ENCODE measurements at regions not wholly inside any gene's neighbourhood (a gene's known extent, or its start where the extent isn't known, plus 50 kb on each side); places are given as distances from the start of the nearest gene placed in this dataset.
"Not testable (repeated sequence)": the region's sequence is repeated elsewhere in the genome, so short reads cannot be mapped to it uniquely, and the experiment has no call there.

GRCh38 chr16:59470556-59470955 lies 736.4 kb upstream of the GOT2 start:
- WGBS, 2 donors: 81 to 87% methylated on average over 2 of the region's 2 CpGs
- Histone ChIP-seq H3K9me3 (no peaks in the 10 kb centered on the region), H3K36me3 (no peaks in the 10 kb centered on the region), H3K4me3 (replicated peaks in 1 of 3) (no peak overlapping the region), H3K27me3 (no peaks in the 10 kb centered on the region), H3K4me1 (no peaks in the 10 kb centered on the region), H3K27ac (no peak overlapping the region)
- TF ChIP-seq POLR2A (IDR thresholded peaks at IDR 0.05) (no peak), CTCF (IDR thresholded peaks at IDR 0.05) (no peak)
- intact Hi-C loops (cut with DNase I): no loop called here
- DNase-seq: no peak

- WGBS, 2 donors: 88 to 93% methylated on average over 1 of the region's 1 CpG
- H3K4me1 ChIP-seq: no peaks in the 10 kb centered on the region
- H3K4me3 ChIP-seq (replicated peaks in 1 of 3): no peak overlapping the region
- intact Hi-C loops (cut with DNase I): no loop called here
- TF ChIP-seq POLR2A (IDR thresholded peaks at IDR 0.05): no peak
- TF ChIP-seq CTCF (IDR thresholded peaks at IDR 0.05): no peak
- H3K27ac ChIP-seq: no peak overlapping the region
- H3K27me3 ChIP-seq: no peaks in the 10 kb centered on the region
- no peaks in the 10 kb centered on the region for H3K9me3 ChIP-seq
- DNase-seq: no peak
- H3K36me3 ChIP-seq: no peaks in the 10 kb centered on the region
These were observed 735.1 kb upstream of the GOT2 start for GRCh38 chr16:59469266-59469665.

GRCh38 chr16:59463776-59464175 lies 729.7 kb upstream of the GOT2 start:
- H3K9me3 ChIP-seq: no peaks in the 10 kb centered on the region
- intact Hi-C loops (cut with DNase I): no loop called here
- H3K27me3 ChIP-seq: no peaks in the 10 kb centered on the region
- H3K4me1 ChIP-seq: no peaks in the 10 kb centered on the region
- H3K27ac ChIP-seq: no peak overlapping the region
- no peak for DNase-seq
- TF ChIP-seq POLR2A (IDR thresholded peaks at IDR 0.05): no peak
- H3K4me3 ChIP-seq (replicated peaks in 1 of 3): no peak overlapping the region
- no peaks in the 10 kb centered on the region for H3K36me3 ChIP-seq

- 83 to 92% methylated on average over 5 of the region's 5 CpGs for WGBS, 2 donors
- H3K4me1 ChIP-seq: no peaks in the 10 kb centered on the region
- intact Hi-C loops (cut with DNase I): no loop called here
- DNase-seq: no peak
- no peaks in the 10 kb centered on the region for H3K36me3 ChIP-seq
- H3K4me3 ChIP-seq (replicated peaks in 1 of 3): no peak overlapping the region
- no peak for TF ChIP-seq CTCF (IDR thresholded peaks at IDR 0.05)
- TF ChIP-seq POLR2A (IDR thresholded peaks at IDR 0.05): no peak
- no peak overlapping the region for H3K27ac ChIP-seq
- H3K27me3 ChIP-seq: no peaks in the 10 kb centered on the region
- H3K9me3 ChIP-seq: no peaks in the 10 kb centered on the region
These were observed 725.7 kb upstream of the GOT2 start for GRCh38 chr16:59459806-59460205.

GRCh38 chr16:59455497-59455896 lies 721.4 kb upstream of the GOT2 start:
- Histone ChIP-seq H3K4me1 (no peaks in the 10 kb centered on the region), H3K4me3 (replicated peaks in 1 of 3) (no peak overlapping the region), H3K27me3 (no peaks in the 10 kb centered on the region), H3K9me3 (no peaks in the 10 kb centered on the region), H3K36me3 (no peaks in the 10 kb centered on the region), H3K27ac (no peak overlapping the region)
- TF ChIP-seq POLR2A (IDR thresholded peaks at IDR 0.05) (no peak), CTCF (IDR thresholded peaks at IDR 0.05) (no peak)
- intact Hi-C loops (cut with DNase I): no loop called here
- WGBS, 2 donors: 78 to 96% methylated on average over 1 of the region's 1 CpG
- no peak for DNase-seq

GRCh38 chr16:59450513-59450912 lies 716.4 kb upstream of the GOT2 start:
- H3K4me1 ChIP-seq; intact Hi-C loops (cut with DNase I); H3K36me3 ChIP-seq; H3K27me3 ChIP-seq; H3K9me3 ChIP-seq; DNase-seq; H3K27ac ChIP-seq; H3K4me3 ChIP-seq (replicated peaks in 1 of 3): not testable (repeated sequence)
- WGBS, 2 donors: 95 to 97% methylated on average over 5 of the region's 5 CpGs
